Stromal cell of bone marrow (primary cell): ENCODE measurements at regions not wholly inside any gene's neighbourhood (a gene's known extent, or its start where the extent isn't known, plus 50 kb on each side); places are given as distances from the start of the nearest gene placed in this dataset.
"Not testable (repeated sequence)": the region's sequence is repeated elsewhere in the genome, so short reads cannot be mapped to it uniquely, and the experiment has no call there.

Experiments
- DNase-seq: peaks from one replicate; pipeline ENCODE4 v3.0.0-alpha.2; 2012; ENCODE audit warnings: low read depth

DNA sequence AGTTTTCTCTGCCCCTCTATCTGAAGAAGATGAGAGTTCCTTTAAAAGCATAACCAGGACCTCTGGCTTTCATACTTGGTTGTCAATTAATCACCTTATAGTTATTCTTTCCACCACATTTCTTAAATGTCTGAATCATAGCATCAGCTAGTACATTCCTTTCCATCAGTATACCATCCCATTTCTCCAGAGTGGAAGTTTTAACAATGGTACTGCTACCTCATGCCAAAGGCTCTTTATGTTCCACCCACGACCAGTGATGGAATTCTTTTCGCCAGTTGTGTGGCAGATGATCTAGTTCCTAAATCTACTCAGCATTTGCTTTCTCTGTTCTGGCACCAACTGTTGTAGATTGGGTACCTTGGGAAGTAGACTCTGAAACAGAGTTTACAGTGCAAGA is 379.8 kb downstream of the ZNF674 start:
- peak; percentile 12 for DNase-seq

DNA sequence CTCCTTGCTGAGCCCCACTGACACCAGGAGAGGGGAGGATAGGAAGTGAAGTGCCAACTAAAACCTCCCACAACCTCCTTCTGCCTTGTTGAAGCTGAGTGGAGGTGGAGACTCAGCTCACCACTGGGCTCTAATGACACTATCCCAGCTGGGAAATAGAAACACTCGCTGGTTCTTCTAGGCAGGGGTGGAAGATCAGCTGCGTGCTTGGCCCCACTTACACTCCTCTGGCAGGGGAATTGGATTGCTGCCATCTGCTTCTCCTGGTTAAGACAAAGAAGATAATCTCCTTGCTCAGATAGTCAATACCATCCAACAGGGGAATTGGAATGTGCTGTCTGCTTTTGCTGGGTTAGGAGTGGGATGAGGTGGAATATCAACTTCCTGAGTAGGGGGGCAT is 392.5 kb downstream of the ZNF674 start:
- DNase-seq, result no peak

DNA sequence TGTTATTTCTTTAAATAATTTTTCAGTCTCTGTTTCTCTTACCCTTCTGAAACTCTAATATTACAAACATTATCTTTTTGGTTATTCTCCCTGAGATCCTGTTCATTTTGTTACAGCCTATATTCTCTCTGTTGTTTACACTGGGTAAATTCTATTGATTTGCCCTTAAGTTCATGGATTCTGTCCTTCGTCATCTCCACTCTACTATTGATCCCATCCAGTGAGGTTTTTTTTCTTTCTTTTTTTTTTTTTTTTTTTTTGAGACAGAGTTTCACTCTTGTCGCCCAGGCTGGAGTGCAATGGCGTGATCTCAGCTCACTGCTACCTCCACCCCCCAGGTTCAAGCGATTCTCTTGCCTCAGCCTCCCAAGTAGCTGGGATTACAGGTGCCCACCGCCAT is 393.9 kb downstream of the ZNF674 start:
- DNase-seq, result not testable (repeated sequence)

DNA sequence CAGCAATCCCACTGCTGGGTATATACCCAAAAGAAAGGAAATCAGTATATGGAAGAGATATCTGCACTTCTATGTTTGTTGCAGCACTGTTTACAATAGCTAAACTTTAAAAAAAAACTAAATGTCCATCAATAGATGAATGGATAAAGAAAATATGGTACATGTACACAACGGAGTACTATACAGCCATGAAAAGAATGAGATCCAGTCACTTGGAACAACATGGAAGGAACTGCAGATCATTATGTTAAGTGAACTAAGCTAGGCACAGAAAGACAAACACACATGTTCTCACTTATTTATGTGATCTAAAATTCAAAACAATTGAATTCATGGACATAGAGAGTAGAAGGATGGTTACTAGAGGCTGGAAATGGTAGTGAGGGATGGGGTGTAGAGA is 400.7 kb downstream of the ZNF674 start:
- DNase-seq, result no peak

DNA sequence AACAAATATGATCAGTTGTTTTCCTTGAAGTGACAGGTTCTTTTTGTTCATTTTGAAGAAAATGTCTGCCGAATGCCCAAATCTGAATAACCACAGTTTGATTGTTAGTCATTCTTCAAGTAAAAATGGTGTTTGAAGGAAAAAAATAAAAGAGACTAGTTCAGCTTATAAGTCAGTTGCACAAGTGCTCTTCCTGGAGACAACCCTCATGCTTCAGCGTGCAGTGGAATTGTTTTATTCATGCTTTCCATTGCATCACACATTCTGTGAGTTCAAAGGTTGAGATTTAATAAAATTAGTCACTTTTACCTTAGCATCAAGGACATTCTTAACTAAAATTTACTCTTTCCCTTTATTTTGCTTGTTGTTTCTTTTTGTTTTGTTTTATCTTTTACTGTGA is 404.9 kb downstream of the ZNF674 start:
- no peak for DNase-seq

DNA sequence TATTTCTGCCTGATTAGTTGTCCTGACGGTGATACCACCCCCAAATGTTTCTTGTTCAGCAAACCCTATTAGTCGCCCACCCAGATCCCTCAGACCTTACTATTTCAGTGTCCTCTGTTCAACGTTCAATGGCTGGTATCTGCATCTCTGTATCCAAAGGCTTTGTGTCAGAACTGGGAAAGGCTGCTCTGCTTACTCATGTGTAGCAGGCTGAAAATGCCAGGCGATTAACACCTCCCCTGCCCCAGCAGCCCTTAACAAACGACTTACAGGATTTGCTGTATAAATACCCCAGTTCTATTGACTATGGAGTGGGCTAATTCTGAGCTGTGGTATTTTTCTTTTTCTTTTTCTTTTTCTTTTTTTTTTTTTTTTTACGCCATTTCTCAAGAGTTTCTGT is 415.0 kb downstream of the ZNF674 start:
- DNase-seq, result no peak

DNA sequence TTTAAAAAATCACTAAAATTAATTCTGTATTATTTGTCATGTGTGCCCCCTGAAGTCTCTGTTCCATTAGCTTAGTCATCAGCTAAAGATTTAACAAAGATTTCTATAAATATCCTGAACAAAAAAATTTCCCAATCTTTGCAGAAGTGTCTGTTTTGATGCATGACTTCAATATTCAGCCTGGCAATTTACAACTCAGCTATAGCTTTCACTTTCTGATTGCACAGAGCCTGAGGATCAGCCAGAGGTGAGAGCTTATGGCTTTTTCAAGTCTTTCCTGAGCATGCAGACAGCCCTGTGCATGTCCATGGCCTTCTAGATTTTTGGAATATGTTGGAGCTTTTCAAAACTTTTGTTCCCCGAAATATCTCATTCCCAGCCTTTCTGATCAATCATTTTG is 420.1 kb downstream of the ZNF674 start:
- no peak for DNase-seq

DNA sequence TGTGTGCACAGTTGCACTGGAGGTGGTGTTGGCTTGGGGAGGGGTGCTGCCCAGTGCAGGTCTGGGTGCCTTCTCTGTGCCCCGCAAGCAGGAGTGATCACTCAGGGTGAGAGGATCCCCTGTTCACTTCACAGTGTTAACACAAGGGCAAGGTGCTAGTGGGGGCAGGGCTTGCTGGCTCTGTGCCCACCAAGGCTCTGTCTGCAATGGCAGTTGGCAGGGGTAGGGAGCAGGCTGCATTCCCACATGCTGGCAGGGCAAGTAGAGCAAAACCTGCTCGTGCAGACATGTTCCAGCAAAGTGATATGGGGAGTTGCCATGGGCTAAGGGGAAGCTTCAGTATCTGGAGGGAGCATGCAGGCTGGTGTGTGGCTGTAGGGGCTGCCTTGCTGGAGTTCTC is 428.0 kb downstream of the ZNF674 start:
- DNase-seq, result no peak

DNA sequence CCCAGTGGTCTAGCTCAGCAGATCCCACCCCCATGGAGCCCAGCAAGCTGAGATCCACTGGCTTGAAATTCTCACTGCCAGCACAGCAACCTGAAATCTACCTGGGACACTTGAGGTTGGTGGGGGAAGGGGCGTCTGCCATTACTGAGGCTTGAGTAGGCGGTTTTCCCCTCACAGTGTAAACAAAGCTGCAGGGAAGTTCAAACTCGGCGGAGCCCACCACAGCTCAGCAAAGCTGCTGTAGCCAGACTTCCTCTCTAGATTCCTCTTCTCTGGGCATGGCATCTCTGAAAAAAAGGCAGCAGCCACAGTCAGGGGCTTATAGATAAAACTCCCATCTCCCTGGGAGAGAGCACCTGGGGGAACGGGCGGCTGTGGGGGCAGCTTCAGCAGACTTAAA is 457.9 kb downstream of the ZNF674 start:
- DNase-seq, result not testable (repeated sequence)

DNA sequence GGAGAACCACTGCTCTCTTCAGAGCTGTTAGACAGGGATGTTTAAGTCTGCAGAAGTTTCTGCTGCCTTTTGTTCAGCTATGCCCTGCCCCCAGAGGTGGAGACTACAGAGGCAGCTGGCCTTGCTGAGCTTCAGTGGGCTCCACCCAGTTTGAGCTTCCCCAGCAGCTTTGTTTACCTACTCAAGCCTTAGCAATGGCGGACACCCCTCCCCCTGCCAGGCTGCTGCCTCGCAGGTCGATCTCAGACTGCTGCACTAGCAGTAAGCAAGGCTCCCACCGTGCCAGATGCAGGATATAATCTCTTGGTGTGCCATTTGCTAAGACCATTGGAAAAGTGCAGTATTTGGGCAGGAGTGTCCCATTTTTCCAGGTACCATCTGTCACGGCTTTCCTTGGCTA is 465.1 kb downstream of the ZNF674 start:
- not testable (repeated sequence) for DNase-seq

DNA sequence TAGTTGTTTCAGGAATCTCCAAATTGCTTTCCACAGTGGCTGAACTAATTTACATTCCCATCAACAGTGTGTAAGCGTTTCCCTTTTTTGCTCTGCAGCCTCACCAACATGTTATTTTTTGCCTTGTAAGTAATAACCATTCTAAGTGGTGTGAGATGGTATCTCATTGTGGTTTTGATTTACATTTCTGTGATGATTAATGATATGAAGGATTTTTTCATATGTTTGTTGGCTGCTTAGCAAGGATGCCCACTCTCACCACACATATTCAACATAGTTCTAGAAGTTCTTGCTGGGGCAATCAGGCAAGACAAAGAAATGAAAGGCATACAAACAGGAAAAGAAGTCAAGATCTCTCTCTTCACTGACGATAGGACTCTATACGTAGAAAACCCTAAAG is 472.4 kb downstream of the ZNF674 start:
- no peak for DNase-seq

DNA sequence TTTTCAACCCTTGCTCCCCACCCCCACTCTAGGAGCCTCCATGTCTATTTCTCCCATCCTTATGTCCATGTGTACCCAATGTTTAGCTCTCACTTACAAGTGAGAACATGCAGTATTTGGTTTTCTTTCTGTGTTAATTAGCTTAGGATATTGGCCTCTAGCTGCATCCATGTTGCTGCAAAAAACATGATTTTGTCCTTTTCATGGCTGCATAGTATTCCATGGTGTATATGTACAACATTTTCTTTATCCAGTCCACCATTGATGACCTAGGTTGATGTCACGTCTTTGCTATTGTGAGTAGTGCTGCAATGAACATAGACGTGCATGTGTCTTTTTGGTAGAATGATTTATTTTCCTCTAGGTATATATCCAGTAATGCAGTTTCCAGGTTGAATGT is 472.8 kb downstream of the ZNF674 start:
- DNase-seq, result no peak

DNA sequence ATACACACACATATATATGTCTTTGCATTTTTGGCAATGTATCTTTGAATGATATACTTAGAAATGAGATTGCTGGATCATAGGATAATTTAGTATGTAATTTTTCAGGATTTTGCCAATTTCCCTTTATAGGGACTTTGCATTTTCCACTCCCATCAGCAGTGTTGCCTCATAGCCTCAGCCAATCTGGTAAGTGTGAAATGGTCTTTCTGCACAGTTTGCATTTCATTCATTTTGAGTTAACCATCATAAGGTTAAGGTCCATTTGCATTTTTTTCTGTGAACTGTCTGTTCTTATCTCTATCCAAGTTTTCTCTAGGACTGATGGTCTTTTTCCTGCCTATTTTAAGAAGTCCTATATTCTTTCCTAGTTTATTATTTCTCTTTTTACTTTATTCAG is 474.8 kb downstream of the ZNF674 start:
- DNase-seq, result no peak

DNA sequence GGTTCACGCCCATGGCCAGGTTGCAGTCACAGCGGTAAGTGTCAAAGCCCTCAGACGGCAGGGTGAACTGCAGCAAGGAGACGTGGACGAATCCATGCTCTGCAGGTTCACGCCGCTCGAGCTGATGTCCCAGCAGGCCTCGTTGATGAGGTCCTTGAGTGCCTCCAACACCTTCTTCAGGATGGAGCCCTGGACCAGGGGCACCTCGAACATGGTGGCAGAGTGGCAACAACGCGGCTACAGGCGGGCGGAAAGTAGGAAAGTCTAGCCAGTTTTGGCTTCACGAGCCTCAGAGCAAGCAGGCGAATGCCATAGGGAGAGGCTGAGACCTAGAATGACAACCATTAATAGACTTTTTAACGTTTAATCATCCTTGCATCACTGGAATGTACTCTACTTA is 485.9 kb downstream of the ZNF674 start:
- DNase-seq, result no peak

DNA sequence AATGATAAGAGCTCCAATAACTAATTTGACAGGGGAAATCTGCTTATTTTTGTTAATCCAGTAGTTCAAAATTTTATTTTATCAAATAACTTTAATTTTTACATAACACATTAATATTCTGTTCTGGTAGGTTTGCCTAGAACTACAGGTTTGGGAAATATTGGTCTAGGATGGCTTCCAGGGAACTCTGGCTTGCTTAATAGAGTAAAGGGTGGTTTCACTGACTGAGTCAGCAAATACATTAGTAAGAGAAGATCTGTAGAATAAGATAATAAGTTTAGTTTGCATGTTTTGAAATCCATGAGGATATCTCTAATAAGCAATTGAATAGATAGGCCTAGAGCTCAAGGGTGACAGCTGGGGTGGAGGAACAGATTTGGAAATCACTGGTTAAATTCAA is 500.7 kb downstream of the ZNF674 start:
- no peak for DNase-seq

DNA sequence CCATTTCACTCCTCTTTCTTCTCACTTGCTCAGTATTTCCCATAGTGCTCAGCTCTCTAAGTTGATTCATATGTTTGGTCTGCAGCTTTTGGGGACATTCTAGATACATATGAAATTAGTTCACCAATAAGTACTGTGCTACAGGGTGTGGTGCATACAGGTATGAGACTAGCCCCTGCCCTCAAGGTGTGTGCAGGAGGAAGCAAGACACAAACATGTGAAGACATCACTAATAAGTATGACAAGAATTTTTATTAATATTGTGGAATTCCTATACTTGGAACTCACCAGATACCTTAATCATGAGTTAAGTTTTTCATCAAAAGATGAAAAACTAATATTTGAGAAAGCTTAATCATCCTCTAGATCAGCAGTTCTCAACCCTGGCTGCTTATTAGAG is 505.2 kb downstream of the ZNF674 start:
- DNase-seq, result no peak

DNA sequence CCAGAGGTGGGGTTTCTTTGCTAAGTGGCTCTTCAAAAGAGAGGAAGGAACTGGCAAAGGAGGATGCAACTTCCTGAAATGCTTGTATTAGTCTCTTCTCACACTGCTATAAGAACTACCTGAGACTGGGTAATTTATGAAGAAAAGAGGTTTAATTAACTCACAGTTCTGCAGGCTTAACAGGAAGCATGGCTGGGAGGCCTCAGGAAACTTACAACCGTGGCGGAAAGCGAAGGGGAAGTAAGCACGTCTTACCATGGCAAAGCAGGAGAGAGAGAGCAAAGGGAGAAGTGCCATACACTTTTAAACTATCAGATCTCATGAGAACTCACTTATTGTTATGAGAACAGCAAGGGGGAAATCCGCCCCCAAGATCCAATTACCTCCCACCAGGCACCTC is 505.7 kb downstream of the ZNF674 start:
- no peak for DNase-seq

DNA sequence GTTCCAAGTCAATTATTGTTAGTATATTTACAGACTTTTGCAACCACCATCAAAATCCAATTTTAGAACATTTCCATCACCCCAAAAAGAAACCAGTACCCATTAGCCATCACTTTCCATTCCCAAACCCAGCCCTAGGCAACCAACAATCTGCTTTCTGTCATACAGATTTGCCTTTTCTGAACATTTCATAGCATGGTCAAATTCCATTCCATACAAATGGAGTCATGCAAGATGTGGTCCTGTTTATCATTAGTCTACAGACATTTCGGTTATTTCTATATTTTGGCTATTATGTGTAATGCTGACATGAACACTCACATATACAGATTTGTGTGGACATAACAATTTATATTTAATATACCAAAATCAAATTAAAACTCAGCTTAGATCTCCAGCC is 508.7 kb downstream of the ZNF674 start:
- DNase-seq, result no peak

DNA sequence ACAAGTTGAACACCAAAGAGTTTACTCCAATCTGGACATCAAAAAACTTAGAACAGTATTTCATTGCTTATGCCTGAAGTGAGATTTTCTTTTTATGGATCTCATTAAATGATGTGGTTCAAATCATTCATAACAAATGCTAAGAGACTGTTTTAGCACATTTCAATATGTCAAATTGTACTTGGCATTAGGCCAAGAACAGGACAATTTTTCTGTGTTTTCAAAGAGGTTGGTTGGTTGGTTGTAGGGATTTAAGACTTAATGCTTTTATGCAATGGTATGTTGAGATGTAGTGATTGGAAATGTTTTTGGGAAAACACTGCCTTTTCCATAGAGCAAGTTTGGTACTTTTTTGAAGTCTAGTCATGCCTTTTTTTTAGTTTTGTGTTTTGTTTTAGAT is 510.4 kb downstream of the ZNF674 start:
- no peak for DNase-seq

DNA sequence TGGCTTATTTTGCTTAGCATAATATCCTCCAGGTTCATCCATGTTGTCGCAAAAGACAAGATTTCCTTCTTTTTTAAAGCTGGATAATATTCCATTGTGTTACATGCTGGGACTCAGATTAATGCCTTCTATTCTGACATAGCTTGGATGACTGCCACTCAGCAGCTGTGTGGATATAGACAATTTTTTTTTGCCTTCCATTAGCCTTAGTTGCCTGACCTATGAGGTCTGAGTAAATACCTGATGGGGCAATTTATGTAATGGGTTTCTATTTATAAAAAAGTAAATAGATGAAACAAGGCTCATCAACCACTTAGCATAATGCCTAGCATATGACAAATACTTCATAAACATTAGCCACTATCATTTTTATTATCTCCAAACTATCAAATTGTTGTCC is 515.4 kb downstream of the ZNF674 start:
- DNase-seq, result no peak

DNA sequence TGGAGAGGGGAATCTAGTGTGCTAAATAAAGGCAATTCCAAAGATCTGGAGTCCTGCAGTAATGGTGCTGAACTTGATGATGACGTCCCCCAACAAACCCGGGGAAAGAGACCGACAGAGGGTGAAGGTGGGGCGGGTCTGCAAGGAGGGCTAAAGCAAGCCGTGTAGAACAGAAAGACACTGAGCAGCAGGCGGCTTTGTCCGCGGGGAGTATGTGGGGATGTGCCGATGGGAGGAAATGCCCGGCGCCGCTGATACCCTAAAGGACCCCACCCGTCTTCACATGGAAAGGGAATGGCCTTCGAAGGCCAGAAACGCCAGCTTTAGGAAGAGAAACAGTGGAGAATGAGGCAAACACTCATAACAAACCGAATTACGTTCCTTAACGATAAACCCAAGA is 528.9 kb downstream of the ZNF674 start:
- no peak for DNase-seq

DNA sequence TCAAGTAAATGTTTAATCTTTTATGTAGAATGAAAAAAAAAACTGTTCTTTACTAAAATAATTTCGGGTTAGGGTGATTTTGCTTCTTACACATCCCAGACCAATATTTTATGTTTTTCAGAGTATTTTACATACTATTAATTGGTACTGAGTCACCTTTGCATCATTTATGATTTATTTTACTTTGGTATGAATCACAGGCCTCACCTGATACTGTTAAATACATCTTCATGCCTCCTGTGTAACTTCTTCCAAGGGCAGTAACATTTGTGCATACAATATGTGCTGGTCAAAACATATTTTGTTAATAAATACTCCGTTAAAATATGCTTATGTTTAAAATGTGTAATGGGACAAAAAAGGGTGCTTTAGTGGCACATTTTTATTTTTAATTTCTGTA is 529.6 kb downstream of the ZNF674 start:
- DNase-seq, result no peak

DNA sequence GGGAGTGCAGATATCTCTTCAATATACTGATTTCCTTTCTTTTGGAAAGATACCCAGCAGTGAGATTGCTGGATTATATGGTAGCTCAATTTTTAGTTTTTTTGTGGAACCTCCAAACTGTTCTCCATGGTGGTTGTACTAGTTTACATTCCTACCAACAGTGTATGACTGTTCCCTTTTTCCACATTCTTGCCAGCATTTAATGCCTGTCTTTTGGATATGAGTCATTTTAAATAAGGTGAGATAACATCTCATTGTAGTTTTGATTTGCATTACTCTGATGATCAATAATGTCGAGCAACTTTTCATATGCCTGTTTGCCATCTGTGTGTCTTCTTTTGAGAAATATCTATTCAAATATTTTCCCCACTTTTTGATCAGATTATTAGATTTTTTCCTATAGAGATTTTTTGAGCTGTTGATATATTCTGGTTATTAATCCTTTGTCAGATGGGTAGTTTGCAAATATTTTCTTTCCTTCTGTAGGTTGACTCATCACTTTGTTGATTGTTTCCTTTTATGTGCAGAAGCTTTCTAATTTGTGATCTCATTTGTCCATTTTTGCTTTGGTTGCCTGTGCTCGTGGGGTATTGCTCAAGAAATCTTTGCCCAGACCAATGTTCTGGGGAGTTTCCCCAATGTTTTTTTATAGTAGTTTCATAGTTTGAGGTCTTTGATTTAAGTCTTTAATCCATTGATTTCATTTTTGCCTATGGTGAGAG is 552.7 kb downstream of the ZNF674 start:
- no peak for DNase-seq

DNA sequence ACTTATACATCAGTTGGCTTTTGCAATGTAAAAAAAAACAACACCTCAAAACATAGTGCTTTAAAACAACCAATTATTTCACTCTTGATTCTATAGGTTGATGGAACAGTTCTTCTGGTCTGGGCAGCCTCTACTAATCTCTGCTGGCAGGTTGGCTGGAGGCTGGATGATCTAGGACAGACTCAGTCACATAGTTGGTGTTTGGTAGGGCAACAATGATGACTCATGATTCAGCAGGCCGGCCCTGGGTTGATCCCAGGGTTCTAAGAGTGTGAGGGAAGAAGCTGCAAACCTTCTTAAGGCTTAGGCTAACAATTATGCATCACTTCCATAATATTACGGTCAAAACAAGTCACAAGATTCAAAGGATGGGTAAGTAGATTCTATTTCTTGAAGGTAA is 558.2 kb downstream of the ZNF674 start:
- no peak for DNase-seq

DNA sequence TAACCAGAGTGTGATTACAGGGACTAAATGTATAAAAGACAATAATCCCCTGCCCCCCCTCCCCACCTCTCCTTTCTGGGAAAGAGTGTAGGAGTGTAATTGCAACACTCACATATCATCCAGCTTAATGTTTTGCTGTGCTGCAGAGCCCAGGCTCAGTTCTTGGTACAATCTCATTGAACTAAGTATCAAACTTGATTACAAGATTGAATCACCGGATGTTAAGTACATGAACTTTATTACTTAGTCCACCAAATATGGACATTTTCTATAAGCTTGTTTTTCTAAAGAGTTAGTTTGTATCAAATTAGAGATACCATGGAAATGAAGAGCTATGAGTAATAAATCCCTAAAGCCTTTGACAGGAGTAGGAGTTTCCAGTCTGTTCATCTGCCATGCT is 559.1 kb downstream of the ZNF674 start:
- DNase-seq, result no peak
